Activated T-cell treated with anti-CD3 and anti-CD28 coated beads, Interleukin-2, amount 50 U/mL, for 72 hours (primary cell): ENCODE measurements at regions not wholly inside any gene's neighbourhood (a gene's known extent, or its start where the extent isn't known, plus 50 kb on each side); places are given as distances from the start of the nearest gene placed in this dataset.
"Not testable (repeated sequence)": the region's sequence is repeated elsewhere in the genome, so short reads cannot be mapped to it uniquely, and the experiment has no call there.

Experiments
- ATAC-seq, 2 donors: fragments of 150-1000 bp; cut with Tn5 transposase; replicated peaks in 1 of 2; 2 replicates each; pipeline ENCODE4 v1.10.0; 2021; ENCODE audit warnings: moderate library complexity in 2 of 2, mild to moderate bottlenecking in 1 of 2
- DNase-seq, 2 donors: peaks; one replicate each; pipeline ENCODE4 v3.0.0; 2021 to 2022; ENCODE audit warnings: mixed read lengths in 1 of 2
- H3K27ac Mint-ChIP-seq: one replicate; pipeline ENCODE4 v1.8.0; 2022; ENCODE audit warnings: mild to moderate bottlenecking, moderate library complexity, mixed read lengths
- H3K27me3 Mint-ChIP-seq: one replicate; pipeline ENCODE4 v1.8.0; 2022; ENCODE audit warnings: low read depth, mixed read lengths
- H3K36me3 Mint-ChIP-seq, 2 donors: one replicate each; pipeline ENCODE4 v1.8.0; 2022; ENCODE audit warnings: mixed read lengths in 2 of 2, mild to moderate bottlenecking in 1 of 2; ENCODE audit not compliant: insufficient read depth in 2 of 2
- H3K4me1 Mint-ChIP-seq: one replicate; pipeline ENCODE4 v1.8.0; 2022; ENCODE audit warnings: low read depth, mixed read lengths
- H3K4me3 Mint-ChIP-seq, 2 donors: one replicate each; pipeline ENCODE4 v1.8.0; 2022; ENCODE audit warnings: mild to moderate bottlenecking in 2 of 2, mixed read lengths in 2 of 2, moderate library complexity in 2 of 2
- H3K9me3 Mint-ChIP-seq, 2 donors: one replicate each; pipeline ENCODE4 v1.8.0; 2022; ENCODE audit warnings: mixed read lengths in 2 of 2

GRCh38 chr19:28359431-28360414 lies 853.2 kb downstream of the UQCRFS1 start:
- Mint-ChIP-seq H3K9me3 (peaks cover 2 to 9% of the 10 kb centered on the region in 2 donors), H3K4me1 (no peaks in the 10 kb centered on the region), H3K27me3 (no peaks in the 10 kb centered on the region), H3K27ac (no peak overlapping the region), H3K4me3 (no peak overlapping the region), H3K36me3 (peaks cover 0 to 3% of the 10 kb centered on the region in 2 donors)
- DNase-seq (no peak), ATAC-seq (no peak)

- no peaks in the 10 kb centered on the region for H3K27me3 Mint-ChIP-seq
- DNase-seq (no peak), ATAC-seq (no peak)
- H3K4me3 Mint-ChIP-seq, result no peak overlapping the region
- H3K27ac Mint-ChIP-seq, result no peak overlapping the region
- peaks cover 0 to 6% of the 10 kb centered on the region in 2 donors for H3K9me3 Mint-ChIP-seq
- H3K36me3 Mint-ChIP-seq, result no peaks in the 10 kb centered on the region
- H3K4me1 Mint-ChIP-seq, result no peaks in the 10 kb centered on the region
These were observed 854.3 kb downstream of the UQCRFS1 start for GRCh38 chr19:28358633-28359032.

- DNase-seq, result no peak
- Mint-ChIP-seq H3K27me3 (no peaks in the 10 kb centered on the region), H3K9me3 (peaks cover 6 to 10% of the 10 kb centered on the region in 2 donors), H3K4me1 (no peaks in the 10 kb centered on the region), H3K4me3 (no peak overlapping the region), H3K27ac (no peak overlapping the region), H3K36me3 (peaks cover 3% of the 10 kb centered on the region in 2 donors)
- no peak for ATAC-seq
These were observed 861.2 kb downstream of the UQCRFS1 start for GRCh38 chr19:28351761-28352160.

- not testable (repeated sequence) for DNase-seq, ATAC-seq, H3K4me1 Mint-ChIP-seq, H3K4me3 Mint-ChIP-seq, H3K36me3 Mint-ChIP-seq, H3K27me3 Mint-ChIP-seq, H3K27ac Mint-ChIP-seq
- H3K9me3 Mint-ChIP-seq, result peaks cover 6 to 10% of the 10 kb centered on the region in 2 donors
These were observed 861.6 kb downstream of the UQCRFS1 start for GRCh38 chr19:28351321-28351720.

- no peaks in the 10 kb centered on the region for H3K27me3 Mint-ChIP-seq
These were observed 862.3 kb downstream of the UQCRFS1 start for GRCh38 chr19:28350673-28351072.

GRCh38 chr19:28350037-28350436 lies 862.9 kb downstream of the UQCRFS1 start:
- ATAC-seq (no peak), DNase-seq (no peak)
- no peaks in the 10 kb centered on the region for H3K4me1 Mint-ChIP-seq
- no peaks in the 10 kb centered on the region for H3K27me3 Mint-ChIP-seq
- peaks cover 3% of the 10 kb centered on the region in 2 donors for H3K36me3 Mint-ChIP-seq
- H3K27ac Mint-ChIP-seq, result no peak overlapping the region
- no peak overlapping the region for H3K4me3 Mint-ChIP-seq
- peaks cover 6 to 10% of the 10 kb centered on the region in 2 donors for H3K9me3 Mint-ChIP-seq

More at GRCh38 chr19:28350673-28351072, 862.3 kb downstream of the UQCRFS1 start:
- H3K9me3 Mint-ChIP-seq, result peaks cover 6 to 10% of the 10 kb centered on the region in 2 donors
- H3K4me1 Mint-ChIP-seq, result no peaks in the 10 kb centered on the region
- ATAC-seq, result no peak
- no peak overlapping the region for H3K4me3 Mint-ChIP-seq
- DNase-seq, result no peak
- H3K36me3 Mint-ChIP-seq, result peaks cover 3% of the 10 kb centered on the region in 2 donors
- H3K27ac Mint-ChIP-seq, result no peak overlapping the region

- Mint-ChIP-seq H3K9me3 (peaks cover 6 to 10% of the 10 kb centered on the region in 2 donors), H3K36me3 (peaks cover 3% of the 10 kb centered on the region in 2 donors), H3K4me3 (no peak overlapping the region), H3K27ac (no peak overlapping the region), H3K4me1 (no peaks in the 10 kb centered on the region), H3K27me3 (no peaks in the 10 kb centered on the region)
- DNase-seq, result no peak
- no peak for ATAC-seq
These were observed 863.3 kb downstream of the UQCRFS1 start for GRCh38 chr19:28349604-28350003.

- H3K9me3 Mint-ChIP-seq, result peaks cover under 1 to 4% of the 10 kb centered on the region in 2 donors
- no peak for DNase-seq
- no peak for ATAC-seq
- H3K27ac Mint-ChIP-seq, result no peak overlapping the region
- H3K4me3 Mint-ChIP-seq, result no peak overlapping the region
- H3K36me3 Mint-ChIP-seq, result peaks cover 0 to 2% of the 10 kb centered on the region in 2 donors
- no peaks in the 10 kb centered on the region for H3K27me3 Mint-ChIP-seq
- H3K4me1 Mint-ChIP-seq, result no peaks in the 10 kb centered on the region
These were observed 867.1 kb downstream of the UQCRFS1 start for GRCh38 chr19:28345811-28346210.

- ATAC-seq (no peak), DNase-seq (no peak)
- H3K27ac Mint-ChIP-seq, result no peak overlapping the region
- H3K36me3 Mint-ChIP-seq, result peaks cover 0 to 2% of the 10 kb centered on the region in 2 donors
- no peak overlapping the region for H3K4me3 Mint-ChIP-seq
- H3K9me3 Mint-ChIP-seq, result peaks cover 3 to 5% of the 10 kb centered on the region in 2 donors
- no peaks in the 10 kb centered on the region for H3K4me1 Mint-ChIP-seq
- no peaks in the 10 kb centered on the region for H3K27me3 Mint-ChIP-seq
These were observed 871.1 kb downstream of the UQCRFS1 start for GRCh38 chr19:28341810-28342350.

- DNase-seq, result no peak
These were observed 878.5 kb downstream of the UQCRFS1 start for GRCh38 chr19:28334419-28334818.

GRCh38 chr19:28333909-28334308 lies 879.0 kb downstream of the UQCRFS1 start:
- Mint-ChIP-seq H3K27ac (no peak overlapping the region), H3K9me3 (peaks cover 1 to 2% of the 10 kb centered on the region in 2 donors), H3K4me1 (no peaks in the 10 kb centered on the region), H3K27me3 (no peaks in the 10 kb centered on the region), H3K4me3 (no peak overlapping the region), H3K36me3 (peaks cover 0 to 2% of the 10 kb centered on the region in 2 donors)
- DNase-seq (no peak), ATAC-seq (no peak)

More at GRCh38 chr19:28334419-28334818, 878.5 kb downstream of the UQCRFS1 start:
- no peaks in the 10 kb centered on the region for H3K4me1 Mint-ChIP-seq
- H3K27ac Mint-ChIP-seq, result no peak overlapping the region
- H3K36me3 Mint-ChIP-seq, result peaks cover 0 to 2% of the 10 kb centered on the region in 2 donors
- H3K4me3 Mint-ChIP-seq, result no peak overlapping the region
- peaks cover 2 to 3% of the 10 kb centered on the region in 2 donors for H3K9me3 Mint-ChIP-seq
- no peak for ATAC-seq
- no peaks in the 10 kb centered on the region for H3K27me3 Mint-ChIP-seq

- ATAC-seq (no peak), DNase-seq (no peak)
- Mint-ChIP-seq H3K9me3 (peaks cover 2 to 4% of the 10 kb centered on the region in 2 donors), H3K4me1 (no peaks in the 10 kb centered on the region), H3K27me3 (no peaks in the 10 kb centered on the region), H3K27ac (no peak overlapping the region), H3K4me3 (no peak overlapping the region), H3K36me3 (no peaks in the 10 kb centered on the region)
These were observed 880.1 kb downstream of the UQCRFS1 start for GRCh38 chr19:28332886-28333285.

GRCh38 chr19:28332351-28332750 lies 880.6 kb downstream of the UQCRFS1 start:
- DNase-seq (no peak), ATAC-seq (no peak)
- H3K27me3 Mint-ChIP-seq, result no peaks in the 10 kb centered on the region
- H3K9me3 Mint-ChIP-seq, result peaks cover 2 to 4% of the 10 kb centered on the region in 2 donors
- no peak overlapping the region for H3K4me3 Mint-ChIP-seq
- no peak overlapping the region for H3K27ac Mint-ChIP-seq
- H3K4me1 Mint-ChIP-seq, result no peaks in the 10 kb centered on the region
- H3K36me3 Mint-ChIP-seq, result no peaks in the 10 kb centered on the region
